Heart right ventricle (tissue), 16 donors: ENCODE measurements at regions not wholly inside any gene's neighbourhood (a gene's known extent, or its start where the extent isn't known, plus 50 kb on each side); places are given as distances from the start of the nearest gene placed in this dataset.

ENCODE experiments used
- ATAC-seq, 8 donors: fragments of 200-7000 bp; cut with Tn5 transposase; one replicate each; pipeline ENCODE4 v1.9.1; 2020; ENCODE audit warnings: mild to moderate bottlenecking in 8 of 8, moderate library complexity in 8 of 8, moderate number of reproducible peaks in 1 of 8
- DNase-seq, 2 donors: peaks; one replicate each; pipeline ENCODE4 v3.0.0-alpha.2; 2020
- H3K27ac ChIP-seq, 10 donors: fragments of 200-600 bp; sonication (generic) in 2 of 10; one replicate each; pipeline versions ENCODE4 v1.5.0 to v1.8.0; 2020 to 2022; ENCODE audit warnings: mild to moderate bottlenecking in 3 of 10
- H3K27me3 ChIP-seq, 7 donors: fragments of 200-600 bp; one replicate each; pipeline ENCODE4 v1.8.0; 2021 to 2022; ENCODE audit warnings: mild to moderate bottlenecking in 2 of 7
- H3K36me3 ChIP-seq, 9 donors: fragments of 200-600 bp; sonication (generic) in 1 of 9; one replicate each; pipeline versions ENCODE4 v1.5.0 to v1.8.0; 2020 to 2022; ENCODE audit warnings: mild to moderate bottlenecking in 2 of 9
- H3K4me1 ChIP-seq, 9 donors: fragments of 200-600 bp; sonication (generic) in 1 of 9; one replicate each; pipeline versions ENCODE4 v1.5.0 to v1.8.0; 2020 to 2022; ENCODE audit warnings: mild to moderate bottlenecking in 4 of 9
- H3K4me3 ChIP-seq, 10 donors: fragments of 200-600 bp; sonication (generic) in 2 of 10; one replicate each; pipeline versions ENCODE4 v1.5.0 to v1.8.0; 2020 to 2022; ENCODE audit warnings: mild to moderate bottlenecking in 7 of 10, moderate library complexity in 2 of 10
- H3K9me3 ChIP-seq, 11 donors: fragments of 200-600 bp in 10 of 11; sonication (generic) in 2 of 11; one replicate each; pipeline versions ENCODE4 v1.5.0 to v1.8.0; 2013 to 2022; ENCODE audit warnings: mild to moderate bottlenecking in 2 of 11, control low read depth in 1 of 11, moderate library complexity in 1 of 11
- CTCF ChIP-seq, 9 donors: fragments of 200-600 bp; sonication (generic) in 2 of 9; IDR thresholded peaks; one replicate each; pipeline versions ENCODE4 v1.5.0 to v1.8.0; 2021 to 2022; ENCODE audit warnings: antibody characterized with exemption in 9 of 9, mild to moderate bottlenecking in 5 of 9, moderate library complexity in 1 of 9
- WGBS, 2 donors: extraction: QIAGEN DNeasy Blood & Tissue Kit; methylation state at CpG; one replicate each; pipeline ENCODE4 v1.1.7; 2013; ENCODE audit warnings: inconsistent platforms in 1 of 2; 5-methylcytosine and 5-hydroxymethylcytosine counted together
- intact Hi-C, 10 donors: fragments of 100-400 bp; cut with DNase I; formaldehyde crosslinking; loops; one replicate each; pipeline versions ENCODE4 v1.11.1 to v1.14.2; 2022
- donor health status: Arrhythmogenic right ventricular cardiomyopathy.
- donor health status: ischemic (EF 13 %, LVEDD 7.1; RV severe dilation, severe dysfunction).
- donor health status: healthy with polysubstance abuse.
- donor health status: DM: no; HTN: yes; CAD: no.
- donor health status: DM: no; HTN: no; CAD: no.
- donor health status: ischemic (EF 25% LVEDD 6.9; RV normal size, moderate dysfunction).
- donor health status: ischemic (EF 25% LVEDD 5.7; RV mildly dilated, moderate dysfunction).
- donor health status: healthy.
- donor health status: DM: yes; HTN: yes; CAD: no.
- donor health status: Ischemic cardiomyopathy.
- donor health status: ischemic (EF 35%, LVEDD 5.7; RV mildly dilated, moderate dysfunction).
- donor health status: nonischemic (EF 11% LVEDD 7.7; RV severe dilation, severe dysfunction).
- donor health status: DM: yes; HTN: yes; CAD: no.
- donor health status: PGD.
- donor health status: ischemic (EF 29% LVEDD 5.4; RV normal size, mild dysfunction).
- donor health status: nonischemic (EF 23%, LVEDD 6.1; RV moderate dilation, normal function).

GRCh38 chr2:5187283-5187682 lies 504.9 kb upstream of the SOX11 start:
- no peaks in the 10 kb centered on the region for H3K27me3 ChIP-seq
- H3K27ac ChIP-seq, result no peak overlapping the region
- intact Hi-C loops, result no loop called here
- H3K4me1 ChIP-seq, result no peaks in the 10 kb centered on the region
- no peak for TF ChIP-seq CTCF (IDR thresholded peaks at IDR 0.05)
- no peaks in the 10 kb centered on the region for H3K36me3 ChIP-seq
- ATAC-seq, result no peak
- DNase-seq, result no peak
- H3K4me3 ChIP-seq, result no peak overlapping the region
- H3K9me3 ChIP-seq, result peaks cover 0 to 6% (median 0%) of the 10 kb centered on the region in 11 donors

- ATAC-seq (no peak), DNase-seq (no peak)
- peaks cover 0 to 6% (median 0%) of the 10 kb centered on the region in 11 donors for H3K9me3 ChIP-seq
- H3K4me3 ChIP-seq, result no peak overlapping the region
- no peaks in the 10 kb centered on the region for H3K27me3 ChIP-seq
- no peak for TF ChIP-seq CTCF (IDR thresholded peaks at IDR 0.05)
- H3K27ac ChIP-seq, result no peak overlapping the region
- H3K36me3 ChIP-seq, result no peaks in the 10 kb centered on the region
- H3K4me1 ChIP-seq, result no peaks in the 10 kb centered on the region
- intact Hi-C loops, result no loop called here
- WGBS, 2 donors, result 69 to 76% methylated on average over 5 of the region's 5 CpGs
Observed at GRCh38 chr2:5188636-5189035, 503.5 kb upstream of the SOX11 start.

- H3K36me3 ChIP-seq, result no peaks in the 10 kb centered on the region
- WGBS, 2 donors, result 66 to 77% methylated on average over 5 of the region's 5 CpGs
- no peak for DNase-seq
- no peak overlapping the region for H3K4me3 ChIP-seq
- peaks cover 0 to 10% (median 0%) of the 10 kb centered on the region in 11 donors for H3K9me3 ChIP-seq
- no peak overlapping the region for H3K27ac ChIP-seq
- ATAC-seq, result no peak
- no peak for TF ChIP-seq CTCF (IDR thresholded peaks at IDR 0.05)
- H3K27me3 ChIP-seq, result no peaks in the 10 kb centered on the region
- intact Hi-C loops, result no loop called here
- H3K4me1 ChIP-seq, result no peaks in the 10 kb centered on the region
Observed at GRCh38 chr2:5190023-5190422, 502.2 kb upstream of the SOX11 start.

GRCh38 chr2:5195636-5196035 lies 496.5 kb upstream of the SOX11 start:
- no peak for DNase-seq

More at GRCh38 chr2:5195636-5196035, 496.5 kb upstream of the SOX11 start:
- no peak for TF ChIP-seq CTCF (IDR thresholded peaks at IDR 0.05)
- no peak overlapping the region for H3K27ac ChIP-seq
- H3K4me3 ChIP-seq, result no peak overlapping the region
- H3K4me1 ChIP-seq, result no peaks in the 10 kb centered on the region
- ATAC-seq, result no peak
- intact Hi-C loops, result no loop called here
- 84 to 85% methylated on average over 1 of the region's 1 CpG for WGBS, 2 donors
- peaks cover 0 to 18% (median 0%) of the 10 kb centered on the region in 11 donors for H3K9me3 ChIP-seq
- no peaks in the 10 kb centered on the region for H3K36me3 ChIP-seq
- no peaks in the 10 kb centered on the region for H3K27me3 ChIP-seq
